ENCODE measurements at regions not wholly inside any gene's neighbourhood (a gene's known extent, or its start where the extent isn't known, plus 50 kb on each side); places are given as distances from the start of the nearest gene placed in this dataset.

GRCh38 chr14:56002342-56002741 is 115.9 kb upstream of the PELI2 start:
- ATAC-seq (ENCODE audit: low read depth), result peak; percentile 21; the same call in 1 of the 2 replicates
- WGBS, 2 experiments (ENCODE audit: extremely low coverage in 2 of 2, insufficient read length in 1 of 2), result no CpG with 5 or more reads among the region's 7 CpGs
- H2AK9ac ChIP-seq (replicated peaks; ENCODE audit: low read depth, low read length, poor library complexity), result no peak overlapping the region
- peak overlapping the region; percentile 17 for H2AFZ ChIP-seq (replicated peaks; ENCODE audit: low read length, poor library complexity)
- no peak overlapping the region for H3K18ac ChIP-seq (ENCODE audit: low read depth, low read length)
- no peak overlapping the region for H2BK5ac ChIP-seq (ENCODE audit: low read depth, low read length, poor library complexity, severe bottlenecking)
- intact Hi-C loops (cut with micrococcal nuclease), result loop anchor here (10.0 kb wide), 1 partner anchor 268 kb away; no protein-coding TSS in a partner anchor
- H3K9me1 ChIP-seq (ENCODE audit: insufficient read depth, low read length), result peaks cover 11% of the 10 kb centered on the region; the same call in 1 of the 2 replicates
- no peak overlapping the region for H3K14ac ChIP-seq (replicated peaks; ENCODE audit: low read depth, low read length)
- no peak overlapping the region for H2BK20ac ChIP-seq (ENCODE audit: low read depth, low read length)
- peak; percentile 23 for DNase-seq
- no peak overlapping the region for H3K27ac ChIP-seq (ENCODE audit: insufficient read depth, low read length)
- peaks cover 8% of the 10 kb centered on the region for H3K4me1 ChIP-seq (ENCODE audit: control insufficient read depth, insufficient read depth, low read length)
- H4K20me1 ChIP-seq (ENCODE audit: insufficient read depth, low read length), result no peaks in the 10 kb centered on the region
- H3K4me2 ChIP-seq (ENCODE audit: low read depth, low read length), result no peak overlapping the region
- no peak overlapping the region for H4K5ac ChIP-seq (ENCODE audit: low read depth, low read length)
- H4K8ac ChIP-seq (ENCODE audit: low read depth in 2 of 2, low read length in 2 of 2), result no peak overlapping the region
- BruUV-seq (replicated peaks), result no TSS peak
- no peak overlapping the region for H2BK15ac ChIP-seq (ENCODE audit: low read depth, low read length)
- TF ChIP-seq RFX5 (IDR thresholded peaks at IDR 0.05; ENCODE audit: low read depth, low read length) (no peak), POLR2A (IDR thresholded peaks at IDR 0.05; ENCODE audit: low read depth, low read length) (no peak), NFE2L2 (IDR thresholded peaks at IDR 0.05; ENCODE audit: low read depth, low read length) (no peak), SMC3 (IDR thresholded peaks at IDR 0.05; ENCODE audit: low read depth, low read length) (no peak), CHD1 (IDR thresholded peaks at IDR 0.05; ENCODE audit: low read depth, low read length) (no peak), BHLHE40 (IDR thresholded peaks at IDR 0.05; ENCODE audit: low read depth, low read length) (no peak), CTCF (conservative IDR thresholded peaks at IDR 0.05; ENCODE audit: low read depth, low read length) (no peak)
- H4K91ac ChIP-seq (ENCODE audit: insufficient read depth, low read depth, low read length), result no peak overlapping the region
- H2AK5ac ChIP-seq (ENCODE audit: low read depth, low read length), result no peak overlapping the region
- H3K56ac ChIP-seq (ENCODE audit: extremely low read depth, insufficient read depth, low read length), result no peak overlapping the region
- H3K27me3 ChIP-seq (ENCODE audit: control insufficient read depth, insufficient read depth, low read length), result no peaks in the 10 kb centered on the region
- in situ Hi-C loops (cut with MboI; ENCODE audit: low sequenced_read_pairs), result no loop called here
- H3K9me3 ChIP-seq (ENCODE audit: control insufficient read depth, insufficient read depth, low read length), result no peaks in the 10 kb centered on the region
- no peak overlapping the region for H2BK120ac ChIP-seq (ENCODE audit: low read depth, low read length)
- no peak overlapping the region for H3K4ac ChIP-seq (ENCODE audit: low read depth, low read length)
- H3K79me1 ChIP-seq (ENCODE audit: low read depth in 1 of 2, low read length in 2 of 2), result no peaks in the 10 kb centered on the region
- dilution Hi-C loops (cut with HindIII; ENCODE audit: low sequenced_read_pairs, unreplicated experiment), result no loop called here
- CTCF ChIA-PET, result no interaction called here
- H3K9ac ChIP-seq (ENCODE audit: low read depth, low read length), result no peak overlapping the region
- no peaks in the 10 kb centered on the region for H3K36me3 ChIP-seq (ENCODE audit: control insufficient read depth, insufficient read depth, low read length)
- POLR2A ChIA-PET (ENCODE audit: unreplicated experiment), result interaction anchor here (0.5 kb wide), 1 partner anchor 458 kb away, joined by 5 read pairs; no protein-coding TSS in a partner anchor
- no peak overlapping the region for H3K4me3 ChIP-seq (ENCODE audit: insufficient read depth, low read depth, low read length)
- H3K23ac ChIP-seq (ENCODE audit: low read depth, low read length), result no peak overlapping the region
